Neuronal stem cell (in vitro differentiated cells): ENCODE measurements at regions not wholly inside any gene's neighbourhood (a gene's known extent, or its start where the extent isn't known, plus 50 kb on each side); places are given as distances from the start of the nearest gene placed in this dataset.

Experiments
- DNase-seq: peaks from one replicate; pipeline ENCODE4 v3.0.0-alpha.2; 2013; ENCODE audit warnings: low spot score
- H2AFZ ChIP-seq: one replicate; pipeline ENCODE4 v1.6.1; 2013; ENCODE audit warnings: mild to moderate bottlenecking, low read length, inconsistent platforms
- H2AK5ac ChIP-seq: 2 replicates; pipeline ENCODE4 v1.6.1; 2013; ENCODE audit warnings: low read depth, mild to moderate bottlenecking, inconsistent platforms, low read length, moderate library complexity, mixed read lengths
- H2BK120ac ChIP-seq: 2 replicates; pipeline ENCODE4 v1.6.1; 2013; ENCODE audit warnings: low read depth, mild to moderate bottlenecking, inconsistent platforms, low read length, moderate library complexity, mixed read lengths
- H2BK12ac ChIP-seq: one replicate; pipeline ENCODE4 v1.6.1; 2013; ENCODE audit warnings: low read length, inconsistent platforms
- H2BK15ac ChIP-seq: 2 replicates; pipeline ENCODE4 v1.6.1; 2013; ENCODE audit warnings: mild to moderate bottlenecking, low read length, inconsistent platforms, mixed read lengths
- H2BK5ac ChIP-seq: one replicate; pipeline ENCODE4 v1.6.1; 2013; ENCODE audit warnings: inconsistent platforms, mild to moderate bottlenecking, low read length, moderate library complexity
- H3K14ac ChIP-seq: one replicate; pipeline ENCODE4 v1.6.1; 2013; ENCODE audit warnings: low read length, inconsistent platforms
- H3K18ac ChIP-seq: 2 replicates; pipeline ENCODE4 v1.6.1; 2013; ENCODE audit warnings: low read length, inconsistent platforms
- H3K23ac ChIP-seq: 2 replicates; pipeline ENCODE4 v1.6.1; 2013; ENCODE audit warnings: low read depth, mild to moderate bottlenecking, mixed read lengths, low read length, inconsistent platforms; ENCODE audit not compliant: poor library complexity
- H3K27ac ChIP-seq: replicated peaks from 3 replicates; pipeline ENCODE4 v1.5.1; 2013; ENCODE audit warnings: low read length, inconsistent platforms
- H3K27me3 ChIP-seq, 3 experiments: 2 replicates each; pipeline ENCODE4 v1.6.1; 2013; ENCODE audit warnings: low read length in 3 of 3, mild to moderate bottlenecking in 2 of 3, inconsistent platforms in 1 of 3, low read depth in 1 of 3, mixed read lengths in 1 of 3, moderate library complexity in 1 of 3; ENCODE audit not compliant: control insufficient read depth in 3 of 3, insufficient read depth in 3 of 3
- H3K36me3 ChIP-seq, 2 donors: replicated peaks in 1 of 2; 2 replicates each; pipeline ENCODE4 v1.6.1; 2013; ENCODE audit warnings: low read length in 2 of 2; ENCODE audit not compliant: control insufficient read depth in 2 of 2, insufficient read depth in 2 of 2
- H3K4ac ChIP-seq: 2 replicates; pipeline ENCODE4 v1.6.1; 2013; ENCODE audit warnings: inconsistent platforms, mild to moderate bottlenecking, low read length, moderate library complexity
- H3K4me1 ChIP-seq, 2 donors: 1 replicate in 1 of 2; 2 replicates in 1 of 2; pipeline ENCODE4 v1.6.1; 2013; ENCODE audit warnings: low read length in 2 of 2, low read depth in 1 of 2; ENCODE audit not compliant: control insufficient read depth in 2 of 2, insufficient read depth in 1 of 2
- H3K4me2 ChIP-seq: one replicate; pipeline ENCODE4 v1.6.1; 2013; ENCODE audit warnings: mild to moderate bottlenecking, low read length, inconsistent platforms; ENCODE audit not compliant: insufficient read depth, poor library complexity, severe bottlenecking
- H3K4me3 ChIP-seq, 2 donors: 2 replicates each; pipeline ENCODE4 v1.5.1; 2013; ENCODE audit warnings: low read length in 2 of 2, mild to moderate bottlenecking in 2 of 2, inconsistent platforms in 1 of 2, moderate library complexity in 1 of 2
- H3K79me1 ChIP-seq: one replicate; pipeline ENCODE4 v1.6.1; 2013; ENCODE audit warnings: low read depth, mild to moderate bottlenecking, inconsistent platforms, low read length, moderate library complexity
- H3K9ac ChIP-seq: one replicate; pipeline ENCODE4 v1.6.1; 2013; ENCODE audit warnings: mild to moderate bottlenecking, low read depth, low read length, inconsistent platforms; ENCODE audit not compliant: poor library complexity
- H3K9me3 ChIP-seq, 2 donors: replicated peaks in 1 of 2; 2 replicates each; pipeline versions ENCODE3 to v1.6.1; 2013; ENCODE audit warnings: low read length in 2 of 2, mild to moderate bottlenecking in 2 of 2, inconsistent platforms in 1 of 2, low read depth in 1 of 2, mixed read lengths in 1 of 2, moderate library complexity in 1 of 2; ENCODE audit not compliant: control insufficient read depth in 2 of 2, insufficient read depth in 1 of 2
- H4K8ac ChIP-seq: one replicate; pipeline ENCODE4 v1.6.1; 2013; ENCODE audit warnings: low read depth, mild to moderate bottlenecking, inconsistent platforms, low read length, moderate library complexity
- H4K91ac ChIP-seq: one replicate; pipeline ENCODE4 v1.6.1; 2013; ENCODE audit warnings: low read length, low read depth, mild to moderate bottlenecking, inconsistent platforms; ENCODE audit not compliant: poor library complexity
- WGBS, 2 donors: extraction: QIAGEN DNeasy Blood & Tissue Kit; methylation state at CpG; one replicate each; pipeline ENCODE4 v1.1.7; 2013; ENCODE audit warnings: missing lambda C conversion rate in 2 of 2, mixed read lengths in 1 of 2; ENCODE audit not compliant: insufficient read length in 2 of 2, insufficient replicate concordance in 1 of 2; ENCODE audit errors: extremely low coverage in 2 of 2; 5-methylcytosine and 5-hydroxymethylcytosine counted together

- no peaks in the 10 kb centered on the region for H3K4me1 ChIP-seq
- WGBS, 2 donors = no CpG with 5 or more reads among the region's 4 CpGs
- H3K27ac ChIP-seq = no peak overlapping the region
- no peak overlapping the region for H3K14ac ChIP-seq
- no peak overlapping the region for H3K4me2 ChIP-seq
- H3K18ac ChIP-seq = no peak overlapping the region
- no peak overlapping the region for H3K9ac ChIP-seq
- no peak for DNase-seq
- H2BK15ac ChIP-seq = no peak overlapping the region
- no peak overlapping the region for H4K8ac ChIP-seq
- H3K27me3 ChIP-seq = peaks cover 0 to 9% (median 0%) of the 10 kb centered on the region in 3 experiments
- no peak overlapping the region for H2BK5ac ChIP-seq
- no peak overlapping the region for H2BK12ac ChIP-seq
- no peak overlapping the region for H2AFZ ChIP-seq
- no peaks in the 10 kb centered on the region for H3K9me3 ChIP-seq
- no peak overlapping the region for H2BK120ac ChIP-seq
- H3K4ac ChIP-seq = no peak overlapping the region
- no peak overlapping the region for H4K91ac ChIP-seq
- H3K4me3 ChIP-seq = no peak overlapping the region
- no peaks in the 10 kb centered on the region for H3K79me1 ChIP-seq
- no peak overlapping the region for H2AK5ac ChIP-seq
- H3K36me3 ChIP-seq = no peaks in the 10 kb centered on the region
- H3K23ac ChIP-seq = no peak overlapping the region
These were observed 56.5 kb upstream of the GZMB start for GRCh38 chr14:24690492-24690891.

- Histone ChIP-seq H3K18ac (no peak overlapping the region), H3K4ac (no peak overlapping the region), H2BK5ac (no peak overlapping the region), H2BK12ac (no peak overlapping the region), H2AK5ac (no peak overlapping the region), H3K79me1 (no peaks in the 10 kb centered on the region), H3K27me3 (peaks cover 0 to 9% (median 0%) of the 10 kb centered on the region in 3 experiments), H2BK120ac (no peak overlapping the region), H3K4me3 (no peak overlapping the region), H3K4me2 (no peak overlapping the region), H3K4me1 (no peaks in the 10 kb centered on the region), H3K9me3 (no peaks in the 10 kb centered on the region), H2AFZ (no peak overlapping the region), H4K91ac (no peak overlapping the region), H3K23ac (no peak overlapping the region), H3K14ac (no peak overlapping the region), H2BK15ac (no peak overlapping the region), H3K27ac (no peak overlapping the region), H3K9ac (no peak overlapping the region), H3K36me3 (no peaks in the 10 kb centered on the region), H4K8ac (no peak overlapping the region)
- WGBS, 2 donors = no CpG with 5 or more reads among the region's 6 CpGs
- no peak for DNase-seq
These were observed 54.2 kb upstream of the GZMB start for GRCh38 chr14:24688030-24688658.
